Parathyroid adenoma (tissue), 2 donors: ENCODE measurements at regions not wholly inside any gene's neighbourhood (a gene's known extent, or its start where the extent isn't known, plus 50 kb on each side); places are given as distances from the start of the nearest gene placed in this dataset.

ENCODE experiments used
- H2AFZ ChIP-seq: fragments of 300-600 bp; sonication (generic); one replicate; pipeline ENCODE4 v1.7.0; 2017; ENCODE audit warnings: antibody characterized with exemption, mild to moderate bottlenecking
- H3K27ac ChIP-seq: fragments of 300-600 bp; sonication (generic); one replicate; pipeline ENCODE4 v1.7.0; 2017
- H3K27me3 ChIP-seq: fragments of 300-600 bp; sonication (generic); one replicate; pipeline ENCODE4 v1.7.0; 2017; ENCODE audit warnings: low read length; ENCODE audit not compliant: control insufficient read depth, insufficient read depth
- H3K36me3 ChIP-seq: fragments of 300-600 bp; sonication (generic); one replicate; pipeline ENCODE4 v1.7.0; 2017; ENCODE audit warnings: low read length; ENCODE audit not compliant: control insufficient read depth, insufficient read depth
- H3K4me1 ChIP-seq: fragments of 300-600 bp; sonication (generic); one replicate; pipeline ENCODE4 v1.7.0; 2017; ENCODE audit warnings: control low read depth
- H3K4me2 ChIP-seq: fragments of 300-600 bp; sonication (generic); one replicate; pipeline ENCODE4 v1.7.0; 2017; ENCODE audit warnings: low read length
- H3K4me3 ChIP-seq: fragments of 300-600 bp; sonication (generic); one replicate; pipeline ENCODE4 v1.7.0; 2017; ENCODE audit warnings: low read depth, low read length
- H3K79me2 ChIP-seq: fragments of 300-600 bp; sonication (generic); one replicate; pipeline ENCODE4 v1.7.0; 2017; ENCODE audit warnings: control low read depth
- H3K9ac ChIP-seq: fragments of 300-600 bp; sonication (generic); one replicate; pipeline ENCODE4 v1.7.0; 2017; ENCODE audit warnings: mild to moderate bottlenecking
- H3K9me3 ChIP-seq: fragments of 300-600 bp; sonication (generic); one replicate; pipeline ENCODE4 v1.7.0; 2017; ENCODE audit warnings: low read length; ENCODE audit not compliant: control insufficient read depth
- CTCF ChIP-seq: fragments of 300-600 bp; sonication (generic); IDR thresholded peaks from one replicate; pipeline ENCODE4 v1.7.0; 2017; ENCODE audit warnings: antibody characterized with exemption, mild to moderate bottlenecking
- donor health status: primary hyperparathyroidism.

- TF ChIP-seq CTCF, result no peak
- no peak overlapping the region for H2AFZ ChIP-seq
- H3K4me2 ChIP-seq, result no peak overlapping the region
- no peaks in the 10 kb centered on the region for H3K9me3 ChIP-seq
- no peak overlapping the region for H3K27ac ChIP-seq
- H3K9ac ChIP-seq, result no peak overlapping the region
- no peaks in the 10 kb centered on the region for H3K36me3 ChIP-seq
- no peak overlapping the region for H3K4me3 ChIP-seq
- H3K4me1 ChIP-seq, result no peaks in the 10 kb centered on the region
- H3K27me3 ChIP-seq, result no peaks in the 10 kb centered on the region
- H3K79me2 ChIP-seq, result no peaks in the 10 kb centered on the region
Observed at GRCh38 chrX:42567268-42567667, 210.7 kb downstream of the PPP1R2C start.

- Histone ChIP-seq H2AFZ (no peak overlapping the region), H3K4me2 (no peak overlapping the region), H3K79me2 (no peaks in the 10 kb centered on the region), H3K36me3 (no peaks in the 10 kb centered on the region), H3K9me3 (no peaks in the 10 kb centered on the region), H3K27ac (no peak overlapping the region), H3K4me3 (no peak overlapping the region), H3K27me3 (no peaks in the 10 kb centered on the region), H3K9ac (no peak overlapping the region), H3K4me1 (no peaks in the 10 kb centered on the region)
- TF ChIP-seq CTCF, result no peak
Observed at GRCh38 chrX:42565739-42566138, 212.2 kb downstream of the PPP1R2C start.

- H3K27me3 ChIP-seq, result no peaks in the 10 kb centered on the region
- H3K4me3 ChIP-seq, result no peak overlapping the region
- no peaks in the 10 kb centered on the region for H3K9me3 ChIP-seq
- H3K27ac ChIP-seq, result no peak overlapping the region
- H2AFZ ChIP-seq, result no peak overlapping the region
- H3K9ac ChIP-seq, result no peak overlapping the region
- no peaks in the 10 kb centered on the region for H3K4me1 ChIP-seq
- H3K4me2 ChIP-seq, result no peak overlapping the region
- no peak for TF ChIP-seq CTCF
- no peaks in the 10 kb centered on the region for H3K36me3 ChIP-seq
- no peaks in the 10 kb centered on the region for H3K79me2 ChIP-seq
Observed at GRCh38 chrX:42546800-42547199, 231.2 kb downstream of the PPP1R2C start.

GRCh38 chrX:42544883-42545282, 233.1 kb downstream of the PPP1R2C start:
- Histone ChIP-seq H3K9ac (no peak overlapping the region), H3K27me3 (no peaks in the 10 kb centered on the region), H3K4me2 (no peak overlapping the region), H3K4me3 (no peak overlapping the region), H2AFZ (no peak overlapping the region), H3K27ac (no peak overlapping the region), H3K79me2 (no peaks in the 10 kb centered on the region), H3K9me3 (no peaks in the 10 kb centered on the region), H3K4me1 (no peaks in the 10 kb centered on the region), H3K36me3 (no peaks in the 10 kb centered on the region)
- TF ChIP-seq CTCF, result no peak

- H3K9ac ChIP-seq, result no peak overlapping the region
- no peaks in the 10 kb centered on the region for H3K79me2 ChIP-seq
- H3K36me3 ChIP-seq, result no peaks in the 10 kb centered on the region
- H2AFZ ChIP-seq, result no peak overlapping the region
- no peak for TF ChIP-seq CTCF
- no peak overlapping the region for H3K27ac ChIP-seq
- no peaks in the 10 kb centered on the region for H3K9me3 ChIP-seq
- no peaks in the 10 kb centered on the region for H3K4me1 ChIP-seq
- H3K4me2 ChIP-seq, result no peak overlapping the region
- H3K4me3 ChIP-seq, result no peak overlapping the region
- no peaks in the 10 kb centered on the region for H3K27me3 ChIP-seq
Observed at GRCh38 chrX:42541554-42541953, 236.4 kb downstream of the PPP1R2C start.
